Upper lobe of left lung (tissue), 6 donors: ENCODE measurements at regions not wholly inside any gene's neighbourhood (a gene's known extent, or its start where the extent isn't known, plus 50 kb on each side); places are given as distances from the start of the nearest gene placed in this dataset.
"Not testable (repeated sequence)": the region's sequence is repeated elsewhere in the genome, so short reads cannot be mapped to it uniquely, and the experiment has no call there.

ENCODE experiments used
- ATAC-seq, 2 donors: fragments of 200-7000 bp; cut with Tn5 transposase; one replicate each; pipeline ENCODE4 v1.9.1; 2022; ENCODE audit warnings: mild to moderate bottlenecking in 2 of 2, moderate library complexity in 2 of 2; ENCODE audit not compliant: low FRiP score in 2 of 2
- DNase-seq, 2 donors: peaks; one replicate each; pipeline ENCODE4 v3.0.0-alpha.2; 2019 to 2020
- H3K27ac ChIP-seq, 4 donors: fragments of 200-600 bp; sonication (generic); one replicate each; pipeline ENCODE4 v1.5.1; 2016 to 2019
- H3K27me3 ChIP-seq, 4 donors: fragments of 200-600 bp; sonication (generic); one replicate each; pipeline ENCODE4 v1.5.1; 2017 to 2019
- H3K36me3 ChIP-seq, 4 donors: fragments of 200-600 bp; sonication (generic); one replicate each; pipeline ENCODE4 v1.5.1; 2016 to 2019
- H3K4me1 ChIP-seq, 4 donors: fragments of 200-600 bp; sonication (generic); one replicate each; pipeline ENCODE4 v1.5.1; 2018 to 2019
- H3K4me3 ChIP-seq, 4 donors: fragments of 200-600 bp; sonication (generic); one replicate each; pipeline ENCODE4 v1.5.1; 2017 to 2019; ENCODE audit warnings: mild to moderate bottlenecking in 2 of 4, moderate library complexity in 1 of 4
- H3K9me3 ChIP-seq, 4 donors: fragments of 200-600 bp; sonication (generic); one replicate each; pipeline ENCODE4 v1.5.1; 2018 to 2019
- EP300 ChIP-seq, 4 donors: sonication (generic); formaldehyde crosslinking; IDR thresholded peaks; one replicate each; pipeline ENCODE4 v1.5.1; 2017; ENCODE audit warnings: antibody characterized with exemption in 4 of 4, control low read depth in 2 of 4
- POLR2A ChIP-seq, 4 donors: fragments of 450-650 bp; IDR thresholded peaks; one replicate each; pipeline ENCODE4 v1.5.1; 2016 to 2017; ENCODE audit warnings: antibody characterized with exemption in 4 of 4, mild to moderate bottlenecking in 2 of 4
- POLR2AphosphoS5 ChIP-seq, 2 donors: sonication (generic); formaldehyde crosslinking; IDR thresholded peaks; one replicate each; pipeline ENCODE4 v1.5.1; 2017; ENCODE audit warnings: antibody characterized with exemption in 2 of 2
- WGBS, 2 donors: methylation state at CpG; one replicate each; pipeline ENCODE4 v1.1.5; 2017 to 2018; 5-methylcytosine and 5-hydroxymethylcytosine counted together
- TF ChIP-seq, protein P1 (sequence below), 6 experiments: fragments of 450-650 bp in 4 of 6; fragments of 200-600 bp in 2 of 6; sonication (generic) in 2 of 6; IDR thresholded peaks; one replicate each; pipeline ENCODE4 v1.5.1; 2016 to 2019; ENCODE audit warnings: antibody characterized with exemption in 6 of 6
- donor health status: DM: no; HTN: no; CAD: no; lungs with moderate emphysema.
- donor health status: DM: no; HTN: yes; CAD: no; lungs with severe emphysema.

DNA sequence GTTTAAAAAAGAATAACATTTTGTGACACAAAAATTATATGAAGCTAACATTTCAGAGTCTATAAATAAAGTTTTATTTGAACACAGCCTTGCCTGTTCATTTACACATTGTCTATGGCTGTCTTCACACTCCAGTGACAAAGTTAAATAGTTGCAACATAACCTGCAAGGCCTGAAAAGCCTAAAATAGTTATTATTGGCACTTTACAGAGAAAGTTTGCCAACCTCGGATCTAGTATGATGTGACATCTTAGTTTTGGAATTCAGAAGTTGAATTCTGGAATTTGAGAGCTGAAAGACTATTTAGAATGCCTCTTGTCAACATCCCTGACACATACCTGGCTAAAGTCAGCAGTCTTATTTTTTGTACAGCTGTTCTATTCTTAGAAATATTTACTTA lies 68.3 kb downstream of the DYRK2 start:
- no peaks in the 10 kb centered on the region for H3K36me3 ChIP-seq
- H3K27me3 ChIP-seq, result no peaks in the 10 kb centered on the region
- 48 to 70% methylated on average over 1 of the region's 1 CpG for WGBS, 2 donors
- DNase-seq, result no peak
- TF ChIP-seq POLR2AphosphoS5 (IDR thresholded peaks at IDR 0.05), result no peak
- TF ChIP-seq, protein P1, sequence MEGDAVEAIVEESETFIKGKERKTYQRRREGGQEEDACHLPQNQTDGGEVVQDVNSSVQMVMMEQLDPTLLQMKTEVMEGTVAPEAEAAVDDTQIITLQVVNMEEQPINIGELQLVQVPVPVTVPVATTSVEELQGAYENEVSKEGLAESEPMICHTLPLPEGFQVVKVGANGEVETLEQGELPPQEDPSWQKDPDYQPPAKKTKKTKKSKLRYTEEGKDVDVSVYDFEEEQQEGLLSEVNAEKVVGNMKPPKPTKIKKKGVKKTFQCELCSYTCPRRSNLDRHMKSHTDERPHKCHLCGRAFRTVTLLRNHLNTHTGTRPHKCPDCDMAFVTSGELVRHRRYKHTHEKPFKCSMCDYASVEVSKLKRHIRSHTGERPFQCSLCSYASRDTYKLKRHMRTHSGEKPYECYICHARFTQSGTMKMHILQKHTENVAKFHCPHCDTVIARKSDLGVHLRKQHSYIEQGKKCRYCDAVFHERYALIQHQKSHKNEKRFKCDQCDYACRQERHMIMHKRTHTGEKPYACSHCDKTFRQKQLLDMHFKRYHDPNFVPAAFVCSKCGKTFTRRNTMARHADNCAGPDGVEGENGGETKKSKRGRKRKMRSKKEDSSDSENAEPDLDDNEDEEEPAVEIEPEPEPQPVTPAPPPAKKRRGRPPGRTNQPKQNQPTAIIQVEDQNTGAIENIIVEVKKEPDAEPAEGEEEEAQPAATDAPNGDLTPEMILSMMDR (IDR thresholded peaks at IDR 0.05), result no peak
- no peak for TF ChIP-seq POLR2A (IDR thresholded peaks at IDR 0.05)
- no peak for TF ChIP-seq EP300 (IDR thresholded peaks at IDR 0.05)
- H3K27ac ChIP-seq, result no peak overlapping the region
- H3K4me3 ChIP-seq, result no peak overlapping the region
- peak; percentile 33 to 56 for ATAC-seq
- H3K9me3 ChIP-seq, result no peaks in the 10 kb centered on the region
- H3K4me1 ChIP-seq, result peaks cover 0 to 4% (median 2%) of the 10 kb centered on the region in 4 donors

- peak in 1 of 2 donors; percentile 66 for DNase-seq
- 85 to 90% methylated on average over 2 to 30 of the region's 30 CpGs for WGBS, 2 donors
- not testable (repeated sequence) for H3K4me1 ChIP-seq, ATAC-seq, H3K9me3 ChIP-seq, H3K36me3 ChIP-seq, H3K27ac ChIP-seq, H3K27me3 ChIP-seq, H3K4me3 ChIP-seq
These were observed 70.8 kb downstream of the DYRK2 start for GRCh38 chr12:67719303-67719702.

- H3K9me3 ChIP-seq, result no peaks in the 10 kb centered on the region
- no peak overlapping the region for H3K4me3 ChIP-seq
- peaks cover 0 to 4% (median 2%) of the 10 kb centered on the region in 4 donors for H3K4me1 ChIP-seq
- DNase-seq (no peak), ATAC-seq (peak in 1 of 2 donors; percentile 70)
- no peak for TF ChIP-seq EP300 (IDR thresholded peaks at IDR 0.05)
- TF ChIP-seq, protein P1 (IDR thresholded peaks at IDR 0.05), result no peak
- TF ChIP-seq POLR2AphosphoS5 (IDR thresholded peaks at IDR 0.05), result no peak
- TF ChIP-seq POLR2A (IDR thresholded peaks at IDR 0.05), result no peak
- WGBS, 2 donors, result 50 to 70% methylated on average over 3 of the region's 3 CpGs
- no peak overlapping the region for H3K27ac ChIP-seq
- no peaks in the 10 kb centered on the region for H3K36me3 ChIP-seq
- H3K27me3 ChIP-seq, result no peaks in the 10 kb centered on the region
These were observed 71.9 kb downstream of the DYRK2 start for GRCh38 chr12:67720351-67720856.

- DNase-seq (peak in 1 of 2 donors; percentile 41), ATAC-seq (peak; percentile 62 to 80)
- TF ChIP-seq EP300 (IDR thresholded peaks at IDR 0.05), result no peak
- TF ChIP-seq POLR2AphosphoS5 (IDR thresholded peaks at IDR 0.05), result peak in 1 of 2 donors; percentile 31
- Histone ChIP-seq H3K27me3 (no peaks in the 10 kb centered on the region), H3K4me3 (no peak overlapping the region), H3K36me3 (no peaks in the 10 kb centered on the region), H3K4me1 (peaks cover 0 to 4% (median 1%) of the 10 kb centered on the region in 4 donors), H3K9me3 (no peaks in the 10 kb centered on the region), H3K27ac (no peak overlapping the region)
- 25 to 46% methylated on average over 4 of the region's 4 CpGs for WGBS, 2 donors
These were observed 72.7 kb downstream of the DYRK2 start for GRCh38 chr12:67721248-67721647.

DNA sequence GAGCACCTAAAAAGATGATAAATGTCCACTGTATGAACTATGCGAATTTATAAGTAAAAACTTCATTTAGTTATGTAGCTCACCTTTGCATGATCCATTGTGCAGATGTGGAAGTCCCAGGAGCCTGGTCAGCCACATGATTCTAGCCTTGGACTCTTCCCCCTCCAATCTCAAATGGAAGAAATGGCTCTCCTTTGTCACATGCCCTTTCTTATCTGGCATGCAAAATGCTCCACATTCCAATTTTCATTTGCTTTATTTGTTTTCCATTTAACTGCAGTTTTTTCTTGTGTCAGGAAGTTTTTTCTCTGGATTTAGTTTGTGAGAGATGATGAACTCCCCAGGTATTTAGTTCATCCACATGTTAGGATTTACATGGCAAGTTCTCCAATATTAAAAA lies 73.8 kb downstream of the DYRK2 start:
- 95 to 100% methylated on average over 1 of the region's 1 CpG for WGBS, 2 donors
- Histone ChIP-seq H3K4me1 (peaks cover 0 to 4% (median 0%) of the 10 kb centered on the region in 4 donors), H3K27me3 (no peaks in the 10 kb centered on the region), H3K27ac (no peak overlapping the region), H3K9me3 (no peaks in the 10 kb centered on the region), H3K36me3 (no peaks in the 10 kb centered on the region), H3K4me3 (no peak overlapping the region)
- ATAC-seq (no peak), DNase-seq (no peak)
- TF ChIP-seq POLR2AphosphoS5 (IDR thresholded peaks at IDR 0.05) (no peak), EP300 (IDR thresholded peaks at IDR 0.05) (no peak)

- no peaks in the 10 kb centered on the region for H3K9me3 ChIP-seq
- no peaks in the 10 kb centered on the region for H3K27me3 ChIP-seq
- TF ChIP-seq EP300 (IDR thresholded peaks at IDR 0.05) (no peak), POLR2AphosphoS5 (IDR thresholded peaks at IDR 0.05) (no peak), POLR2A (IDR thresholded peaks at IDR 0.05) (no peak)
- TF ChIP-seq, protein P1 (IDR thresholded peaks at IDR 0.05), result no peak
- no peak for DNase-seq
- WGBS, 2 donors, result 88 to 91% methylated on average over 3 of the region's 3 CpGs
- H3K36me3 ChIP-seq, result no peaks in the 10 kb centered on the region
- no peaks in the 10 kb centered on the region for H3K4me1 ChIP-seq
- H3K27ac ChIP-seq, result no peak overlapping the region
- no peak for ATAC-seq
- no peak overlapping the region for H3K4me3 ChIP-seq
These were observed 78.3 kb downstream of the DYRK2 start for GRCh38 chr12:67726868-67727267.
